ENCODE measurements at regions not wholly inside any gene's neighbourhood (a gene's known extent, or its start where the extent isn't known, plus 50 kb on each side); places are given as distances from the start of the nearest gene placed in this dataset.

DNA sequence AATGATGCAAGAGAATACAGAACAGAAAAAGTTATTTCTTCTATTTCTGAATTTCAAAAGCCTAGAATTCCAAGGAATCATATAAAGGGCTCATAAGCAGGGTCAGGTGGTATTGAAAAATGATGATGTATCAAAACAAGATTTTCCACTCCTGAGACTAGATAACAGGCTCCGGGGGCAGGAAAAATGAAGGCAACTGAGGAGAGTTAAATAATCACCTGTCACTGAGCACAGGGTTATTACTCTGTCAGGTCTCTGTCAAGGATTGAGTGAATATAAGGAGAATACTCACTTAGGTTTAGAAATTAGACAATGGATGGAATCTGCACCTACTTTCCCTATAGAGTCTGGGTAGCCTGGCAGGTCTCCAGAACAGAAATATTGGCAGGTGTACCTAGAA is 76.1 kb upstream of the KHDRBS2 start:
- TF ChIP-seq, protein P1, sequence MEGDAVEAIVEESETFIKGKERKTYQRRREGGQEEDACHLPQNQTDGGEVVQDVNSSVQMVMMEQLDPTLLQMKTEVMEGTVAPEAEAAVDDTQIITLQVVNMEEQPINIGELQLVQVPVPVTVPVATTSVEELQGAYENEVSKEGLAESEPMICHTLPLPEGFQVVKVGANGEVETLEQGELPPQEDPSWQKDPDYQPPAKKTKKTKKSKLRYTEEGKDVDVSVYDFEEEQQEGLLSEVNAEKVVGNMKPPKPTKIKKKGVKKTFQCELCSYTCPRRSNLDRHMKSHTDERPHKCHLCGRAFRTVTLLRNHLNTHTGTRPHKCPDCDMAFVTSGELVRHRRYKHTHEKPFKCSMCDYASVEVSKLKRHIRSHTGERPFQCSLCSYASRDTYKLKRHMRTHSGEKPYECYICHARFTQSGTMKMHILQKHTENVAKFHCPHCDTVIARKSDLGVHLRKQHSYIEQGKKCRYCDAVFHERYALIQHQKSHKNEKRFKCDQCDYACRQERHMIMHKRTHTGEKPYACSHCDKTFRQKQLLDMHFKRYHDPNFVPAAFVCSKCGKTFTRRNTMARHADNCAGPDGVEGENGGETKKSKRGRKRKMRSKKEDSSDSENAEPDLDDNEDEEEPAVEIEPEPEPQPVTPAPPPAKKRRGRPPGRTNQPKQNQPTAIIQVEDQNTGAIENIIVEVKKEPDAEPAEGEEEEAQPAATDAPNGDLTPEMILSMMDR (IDR thresholded peaks at IDR 0.05) = no peak
- no peak for TF ChIP-seq POLR2AphosphoS5 (IDR thresholded peaks at IDR 0.05)
- no peak for TF ChIP-seq POLR2A (IDR thresholded peaks at IDR 0.05)
- TF ChIP-seq EP300 (IDR thresholded peaks at IDR 0.05) = no peak
- 75 to 84% (median 80%) methylated on average over 1 of the region's 1 CpG for WGBS, 5 donors

DNA sequence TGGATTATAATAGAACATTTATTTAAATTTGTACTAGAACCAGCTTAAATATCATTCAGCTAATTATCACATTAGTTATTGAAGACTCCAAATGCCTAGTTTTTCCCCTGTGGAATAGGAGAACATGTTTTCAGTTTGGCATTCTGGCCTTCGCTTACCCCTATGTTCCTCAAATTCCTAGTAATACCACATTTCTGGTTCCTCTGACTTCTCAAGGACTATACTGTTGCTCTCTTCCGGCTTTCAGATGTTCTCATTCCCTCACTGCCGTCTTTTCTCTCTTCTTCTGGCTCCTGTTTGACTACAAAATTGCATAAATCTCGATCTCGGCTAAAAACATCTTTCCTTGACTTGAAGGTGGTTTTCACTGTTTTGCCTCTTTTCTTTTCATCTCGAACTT is 71.8 kb upstream of the KHDRBS2 start:
- no peaks in the 10 kb centered on the region for H3K9me3 ChIP-seq
- TF ChIP-seq EP300 (IDR thresholded peaks at IDR 0.05) = no peak
- TF ChIP-seq, protein P1 (IDR thresholded peaks at IDR 0.05) = no peak
- intact Hi-C loops (cut with DNase I; ENCODE audit: low total_unique reads) = no loop called here
- H3K36me3 ChIP-seq = no peaks in the 10 kb centered on the region
- 54 to 75% (median 61%) methylated on average over 6 of the region's 6 CpGs for WGBS, 5 donors
- DNase-seq = no peak
- no peaks in the 10 kb centered on the region for H3K4me1 ChIP-seq
- no peak overlapping the region for H3K4me3 ChIP-seq
- H3K27me3 ChIP-seq = no peaks in the 10 kb centered on the region
- no peak overlapping the region for H3K27ac ChIP-seq

More for the DNA sequence above, 76.1 kb upstream of the KHDRBS2 start:
- Histone ChIP-seq H3K27me3 (no peaks in the 10 kb centered on the region), H3K36me3 (no peaks in the 10 kb centered on the region), H3K27ac (no peak overlapping the region), H3K9me3 (no peaks in the 10 kb centered on the region), H3K4me1 (no peaks in the 10 kb centered on the region), H3K4me3 (no peak overlapping the region)
- DNase-seq = no peak
- intact Hi-C loops (cut with DNase I; ENCODE audit: low total_unique reads) = no loop called here

DNA sequence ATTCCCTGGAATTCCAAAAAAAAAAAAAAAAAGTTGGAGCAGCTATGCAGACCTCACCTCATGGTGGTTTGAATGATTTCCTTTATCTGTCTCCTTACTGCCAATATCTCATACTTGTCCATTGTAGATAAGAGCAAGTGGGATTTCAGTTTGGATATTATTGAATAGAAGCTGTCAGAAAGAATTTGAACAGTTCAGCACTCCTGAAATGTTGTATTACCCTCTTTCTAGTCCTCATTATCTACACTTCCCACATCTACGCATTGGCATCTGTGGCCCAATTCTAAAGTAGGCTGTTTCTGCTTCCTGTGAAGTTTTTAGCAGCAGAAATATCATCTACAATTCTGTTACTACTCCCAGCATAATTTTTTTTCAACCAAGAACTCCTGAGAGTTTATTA is 68.2 kb upstream of the KHDRBS2 start:
- Histone ChIP-seq H3K36me3 (no peaks in the 10 kb centered on the region), H3K4me1 (no peaks in the 10 kb centered on the region), H3K4me3 (no peak overlapping the region), H3K27me3 (no peaks in the 10 kb centered on the region), H3K9me3 (no peaks in the 10 kb centered on the region), H3K27ac (no peak overlapping the region)
- WGBS, 5 donors = 56 to 75% (median 63%) methylated on average over 1 of the region's 1 CpG
- DNase-seq = no peak
- TF ChIP-seq POLR2A (IDR thresholded peaks at IDR 0.05) = no peak
- TF ChIP-seq, protein P1 (IDR thresholded peaks at IDR 0.05) = no peak
- TF ChIP-seq POLR2AphosphoS5 (IDR thresholded peaks at IDR 0.05) = no peak
- no peak for TF ChIP-seq EP300 (IDR thresholded peaks at IDR 0.05)
- intact Hi-C loops (cut with DNase I; ENCODE audit: low total_unique reads) = no loop called here

DNA sequence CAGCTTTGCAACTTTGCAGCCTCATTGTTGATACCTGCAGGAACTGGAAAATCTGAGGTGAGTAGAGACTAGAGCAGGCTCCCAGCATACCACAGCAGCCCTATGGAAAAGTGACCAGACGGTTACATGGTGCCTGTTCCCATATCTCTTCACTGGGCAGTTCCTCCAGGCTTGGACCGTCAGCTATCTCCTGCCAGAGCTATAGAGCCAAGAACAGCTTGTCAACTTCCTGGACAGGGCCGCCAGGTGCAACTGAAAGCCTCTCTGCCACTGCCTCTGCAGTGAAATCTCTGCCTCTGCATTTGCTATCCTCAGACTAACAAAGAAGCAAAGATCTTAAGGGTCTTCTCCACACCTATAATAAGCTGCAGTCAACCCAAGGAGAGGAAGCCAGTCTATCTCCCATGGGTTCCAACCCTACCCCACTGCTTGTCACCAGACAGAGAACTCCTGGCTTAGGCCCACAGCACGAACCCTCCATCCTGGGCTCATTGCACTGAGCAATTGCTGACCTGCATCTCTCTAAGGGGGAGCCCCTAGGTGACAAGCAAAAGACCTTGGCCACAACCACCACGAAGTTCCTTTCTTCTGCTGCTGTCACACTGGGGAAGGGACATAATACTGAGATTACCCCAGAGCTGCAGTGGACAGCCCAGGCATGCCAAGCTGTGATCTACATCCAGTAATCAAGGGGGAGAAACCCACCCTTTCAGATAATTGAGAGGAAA is 60.1 kb upstream of the KHDRBS2 start:
- no peak for DNase-seq
- Histone ChIP-seq H3K9me3 (peaks cover 0 to 16% (median 0%) of the 10 kb centered on the region in 4 donors), H3K4me3 (no peak overlapping the region), H3K27ac (no peak overlapping the region), H3K27me3 (no peaks in the 10 kb centered on the region), H3K36me3 (no peaks in the 10 kb centered on the region), H3K4me1 (no peaks in the 10 kb centered on the region)
- intact Hi-C loops (cut with DNase I; ENCODE audit: low total_unique reads) = no loop called here
- WGBS, 5 donors = 51 to 83% (median 65%) methylated on average over 5 of the region's 5 CpGs
- no peak for TF ChIP-seq POLR2A (IDR thresholded peaks at IDR 0.05)
- TF ChIP-seq POLR2AphosphoS5 (IDR thresholded peaks at IDR 0.05) = no peak
- TF ChIP-seq EP300 (IDR thresholded peaks at IDR 0.05) = no peak
- TF ChIP-seq, protein P1 (IDR thresholded peaks at IDR 0.05) = no peak
